NCI-H1105 treated with DMSO at 0.1 percent for 48 hours (cell line): ENCODE measurements at regions not wholly inside any gene's neighbourhood (a gene's known extent, or its start where the extent isn't known, plus 50 kb on each side); places are given as distances from the start of the nearest gene placed in this dataset.

Experiments
- DNase-seq: peaks from one replicate; lab custom pipeline; 2025; lab: John Stamatoyannopoulos, UW

DNA sequence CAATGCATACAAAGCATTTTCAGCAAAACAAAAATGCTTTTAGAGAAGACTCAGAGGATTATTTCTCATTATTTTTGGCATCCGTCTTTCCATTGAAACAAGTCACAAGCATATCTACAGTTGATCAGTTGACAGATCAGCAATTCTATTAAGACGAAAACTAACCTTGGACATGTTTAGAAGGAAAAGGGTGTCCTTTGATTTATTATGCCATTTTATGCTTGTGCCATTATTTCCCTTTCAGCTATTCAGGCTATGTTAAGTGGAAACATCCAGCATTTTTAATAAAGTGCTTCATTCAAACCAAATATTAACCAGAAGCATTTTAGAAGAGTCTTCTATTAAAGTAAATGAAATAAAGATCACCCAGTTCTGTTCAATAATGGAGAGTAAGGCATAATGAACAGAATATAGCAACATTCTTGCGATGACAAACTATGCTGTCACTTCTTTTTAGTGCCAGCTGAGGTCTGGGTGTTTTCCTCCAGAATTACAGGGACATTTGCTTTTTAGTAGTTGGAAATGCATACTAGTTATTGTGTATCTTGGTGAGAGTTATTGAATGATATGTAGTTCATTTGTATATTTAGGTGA, 481.4 kb downstream of the PLA2G4A start:
- no peak for DNase-seq

DNA sequence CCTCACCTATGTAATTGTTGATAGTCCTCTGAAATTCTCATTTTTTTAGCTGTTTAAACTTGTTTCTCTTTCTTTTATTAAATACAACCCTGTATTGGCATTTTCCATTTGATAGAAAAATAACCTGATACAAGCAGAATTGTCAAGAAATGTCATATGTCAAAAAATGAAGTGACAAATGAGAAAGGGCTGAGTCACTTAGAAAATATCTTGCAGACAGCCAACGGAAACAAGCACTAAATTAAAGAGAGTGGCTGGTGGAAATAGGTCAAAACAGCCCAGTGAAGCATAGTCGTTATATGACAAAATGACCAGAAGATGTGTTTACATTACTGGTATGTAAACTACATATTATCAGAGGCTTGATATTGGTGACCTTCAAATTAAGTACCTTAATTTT, 484.4 kb downstream of the PLA2G4A start:
- DNase-seq, result no peak

DNA sequence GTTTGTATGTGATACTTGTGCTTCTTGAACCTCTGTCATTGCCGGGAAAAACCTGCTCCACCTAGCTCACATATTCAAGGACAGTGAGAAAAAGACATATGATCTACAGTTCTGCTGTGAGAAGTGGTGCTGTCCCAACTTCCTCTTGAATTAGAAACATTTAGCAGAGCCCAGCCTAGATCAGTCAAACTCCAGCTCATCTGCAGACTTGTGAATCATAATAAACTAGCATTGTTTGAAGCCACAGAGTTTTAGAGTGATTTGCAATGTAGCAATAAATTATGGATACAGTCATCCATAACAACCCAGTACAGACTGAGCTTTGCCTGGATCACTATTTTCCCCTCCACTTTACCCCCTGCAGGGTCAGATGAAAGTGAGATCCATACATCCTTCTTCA, 497.8 kb downstream of the PLA2G4A start:
- no peak for DNase-seq

DNA sequence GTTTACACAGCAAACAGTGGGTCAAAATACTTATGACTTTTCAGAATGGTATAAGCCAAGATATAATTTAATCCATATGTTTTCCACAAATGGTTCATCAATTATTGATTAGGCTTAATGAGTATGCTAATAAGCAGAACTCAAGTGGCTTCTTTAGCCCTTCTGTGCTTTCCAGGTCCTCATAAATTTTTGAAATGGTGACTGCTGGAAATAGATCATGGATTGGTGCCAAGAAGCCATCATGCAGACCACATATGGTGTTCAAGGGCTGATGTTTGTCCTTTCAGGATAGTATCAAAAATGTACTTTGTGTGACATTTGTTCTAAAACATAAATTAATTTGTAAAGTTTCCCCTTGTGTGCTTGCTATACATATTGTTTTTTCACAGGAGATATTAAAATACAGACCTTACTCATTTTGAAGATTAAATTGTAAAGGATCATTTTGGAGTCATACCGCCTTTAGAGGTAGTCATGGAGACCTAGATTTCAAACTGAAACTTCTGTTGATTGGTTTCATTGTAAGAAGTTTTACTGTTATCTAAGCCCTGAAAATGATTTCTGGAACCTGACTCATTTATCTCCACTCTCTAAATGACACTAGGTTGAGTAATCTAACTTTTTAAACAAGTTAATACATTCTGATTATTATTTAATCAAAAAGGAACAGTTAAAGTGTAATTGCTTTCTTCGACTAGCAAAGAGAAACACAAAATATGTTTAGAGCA, 507.9 kb downstream of the PLA2G4A start:
- DNase-seq, result peak; percentile 65

DNA sequence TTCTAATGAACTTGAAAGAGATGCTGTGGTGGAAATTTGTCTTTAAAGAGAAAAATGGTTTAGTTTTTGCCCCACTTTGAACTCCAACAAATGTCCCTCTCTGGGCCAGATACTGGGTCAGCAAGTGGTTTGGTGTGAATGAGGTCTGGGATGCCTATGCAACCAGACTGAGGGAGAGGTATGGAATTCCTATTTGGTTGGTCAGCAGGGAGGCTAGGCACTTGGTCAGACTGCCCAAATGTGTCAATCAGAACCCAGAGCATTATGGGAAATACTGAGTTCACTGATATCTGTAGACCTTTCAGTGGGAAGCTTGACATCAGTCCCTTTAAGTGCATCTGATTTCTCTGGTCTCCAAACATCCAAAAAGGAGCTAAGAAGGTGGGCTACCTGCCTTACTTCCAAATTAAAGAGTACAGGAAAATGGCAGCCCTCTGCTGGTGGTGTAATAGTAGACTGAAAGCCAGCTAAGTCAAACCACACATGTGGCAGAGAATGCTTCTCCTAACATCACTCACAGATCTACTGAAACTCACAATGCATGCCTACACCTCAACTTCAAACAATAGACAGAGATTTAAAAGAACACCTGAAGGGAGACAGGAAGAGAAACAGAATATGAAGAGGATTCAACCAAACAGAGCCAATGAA, 510.1 kb downstream of the PLA2G4A start:
- DNase-seq, result no peak

DNA sequence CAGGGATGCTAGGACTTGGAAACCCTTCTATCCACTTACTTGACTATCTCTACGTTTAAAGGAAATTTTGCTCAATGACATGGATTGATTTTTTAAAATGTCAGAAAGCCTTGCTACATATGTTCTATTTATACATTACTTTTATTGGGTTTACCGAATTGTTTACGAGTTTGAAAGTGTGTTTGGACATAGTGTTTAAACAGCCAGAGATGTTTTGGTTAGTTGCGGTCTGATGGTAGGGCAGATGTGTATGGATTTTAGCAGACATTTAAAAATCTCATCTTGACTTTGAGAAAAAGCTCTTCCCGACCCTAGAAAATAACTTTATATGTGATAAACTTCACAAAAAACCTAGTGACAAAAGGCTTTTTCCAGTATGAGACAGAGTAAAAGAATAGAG, 513.7 kb downstream of the PLA2G4A start:
- DNase-seq, result no peak

DNA sequence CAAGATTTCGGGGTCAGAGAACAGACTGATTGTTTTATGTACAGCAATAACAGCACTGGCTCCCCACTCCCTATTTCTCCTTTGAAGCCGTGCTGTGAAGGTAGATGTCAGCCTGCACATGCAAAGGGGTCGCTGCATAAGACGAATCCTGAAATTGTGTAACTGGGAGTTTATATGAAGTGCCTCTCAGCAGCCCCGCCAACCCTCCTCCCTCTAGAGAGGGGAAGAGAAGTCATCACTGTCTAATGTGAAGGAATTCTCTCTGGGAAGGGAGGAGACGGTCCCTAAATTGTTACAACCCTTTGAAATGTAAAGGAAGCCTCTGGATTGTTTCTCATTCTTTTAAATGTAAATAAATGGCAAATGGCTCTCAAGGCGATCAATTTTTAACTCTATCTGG, 545.3 kb downstream of the PLA2G4A start:
- no peak for DNase-seq

DNA sequence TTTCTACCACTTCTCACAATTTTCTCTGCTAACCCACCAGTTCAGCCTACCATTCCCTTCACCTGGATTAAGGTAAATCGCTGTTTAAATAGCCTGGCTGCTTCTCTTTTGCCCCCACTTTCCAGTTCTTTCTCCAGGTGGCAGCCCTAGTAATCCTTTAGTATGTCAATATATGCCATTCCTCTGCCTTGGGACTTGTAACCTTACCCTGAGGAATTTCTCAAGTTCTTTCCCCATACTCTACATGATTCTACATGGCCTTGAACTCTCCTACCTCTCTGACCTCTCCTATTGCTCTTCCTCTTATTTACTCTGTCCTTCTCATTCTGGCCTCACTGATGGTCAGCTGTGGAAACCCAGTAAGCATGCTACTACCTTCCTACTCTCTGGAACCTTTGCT, 546.0 kb downstream of the PLA2G4A start:
- DNase-seq, result no peak

DNA sequence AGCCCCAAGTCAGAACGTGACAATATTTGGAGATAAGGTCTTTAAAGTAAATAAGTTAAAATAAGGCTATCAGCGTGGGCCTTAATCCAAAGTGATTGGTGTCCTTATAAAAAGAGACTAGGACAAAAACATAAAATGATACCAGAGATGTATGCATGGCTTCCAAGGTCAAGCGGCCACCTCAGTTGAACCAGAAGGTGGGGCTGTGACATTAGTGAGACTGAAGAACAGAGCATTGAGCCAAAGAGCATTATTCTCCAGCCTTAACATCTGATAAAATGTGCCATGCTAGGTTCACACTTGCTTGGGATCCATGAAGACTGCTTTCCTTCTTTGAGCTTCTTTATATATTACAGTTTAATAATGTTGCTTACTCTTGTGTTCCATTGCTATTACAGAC, 554.6 kb downstream of the PLA2G4A start:
- no peak for DNase-seq

DNA sequence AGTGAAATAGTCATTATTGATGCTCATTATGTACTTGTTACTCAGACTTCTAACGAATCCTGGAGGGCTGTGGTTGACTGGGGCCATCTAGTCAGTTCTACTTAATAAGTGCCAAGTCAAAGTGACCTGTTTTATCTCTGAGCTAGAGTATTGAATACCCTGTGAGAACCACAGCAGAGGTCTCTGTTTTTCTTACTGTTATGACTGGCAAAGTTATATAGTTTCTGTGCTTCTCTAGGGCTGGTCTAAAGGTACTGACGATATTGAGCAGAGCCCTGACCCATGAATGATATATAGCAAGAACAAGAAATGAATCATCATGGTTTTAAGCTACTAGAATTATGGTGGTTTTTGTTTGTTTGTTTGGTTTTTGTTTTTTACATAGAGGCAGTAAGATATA, 555.8 kb downstream of the PLA2G4A start:
- DNase-seq, result no peak

DNA sequence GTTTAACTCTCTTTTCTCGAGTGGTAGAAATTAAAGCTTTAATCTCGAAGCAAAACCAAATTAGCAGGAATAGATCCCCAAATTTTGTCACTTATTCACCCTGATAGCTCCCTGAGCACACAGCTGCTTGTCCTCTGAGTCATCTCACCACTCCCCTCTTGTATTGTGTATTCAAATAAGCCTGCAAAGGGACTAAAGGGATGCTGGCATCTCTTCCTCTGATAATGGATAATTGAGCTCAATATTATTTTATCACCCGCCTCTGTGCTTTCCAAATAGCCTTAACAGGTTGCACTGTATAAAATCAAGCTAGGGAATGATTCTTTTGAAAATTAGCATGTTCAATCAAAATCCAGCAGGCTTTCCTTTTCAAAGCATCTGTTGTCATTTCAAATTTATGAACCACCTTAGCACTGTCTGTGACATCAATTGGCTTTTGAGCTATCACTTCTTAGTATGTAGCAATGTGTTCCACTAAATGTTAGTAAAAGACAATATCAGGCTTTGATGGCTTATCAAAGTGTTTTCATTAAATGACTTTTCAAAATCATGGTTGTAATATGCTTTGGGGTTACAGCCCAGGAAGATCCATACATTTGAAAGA, 561.6 kb downstream of the PLA2G4A start:
- no peak for DNase-seq

DNA sequence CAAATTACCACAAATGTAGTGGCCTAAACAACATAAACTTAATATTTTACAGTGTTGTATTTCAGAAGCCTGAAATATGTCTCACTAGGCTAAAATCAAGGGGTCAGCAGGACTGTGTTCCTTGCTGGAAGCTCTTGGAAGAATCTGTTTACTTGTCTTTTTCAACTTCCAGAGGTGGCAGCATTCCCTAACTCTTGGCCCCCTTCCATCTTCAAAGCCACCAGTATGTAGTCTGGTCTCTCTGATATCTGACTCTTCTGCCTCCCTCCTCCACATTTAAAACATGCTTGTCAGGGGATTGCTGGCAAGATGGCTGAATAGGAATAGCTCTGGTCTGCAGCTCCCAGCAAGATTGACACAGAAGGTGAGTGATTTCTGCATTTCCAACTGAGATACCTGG, 567.5 kb downstream of the PLA2G4A start:
- DNase-seq, result no peak

DNA sequence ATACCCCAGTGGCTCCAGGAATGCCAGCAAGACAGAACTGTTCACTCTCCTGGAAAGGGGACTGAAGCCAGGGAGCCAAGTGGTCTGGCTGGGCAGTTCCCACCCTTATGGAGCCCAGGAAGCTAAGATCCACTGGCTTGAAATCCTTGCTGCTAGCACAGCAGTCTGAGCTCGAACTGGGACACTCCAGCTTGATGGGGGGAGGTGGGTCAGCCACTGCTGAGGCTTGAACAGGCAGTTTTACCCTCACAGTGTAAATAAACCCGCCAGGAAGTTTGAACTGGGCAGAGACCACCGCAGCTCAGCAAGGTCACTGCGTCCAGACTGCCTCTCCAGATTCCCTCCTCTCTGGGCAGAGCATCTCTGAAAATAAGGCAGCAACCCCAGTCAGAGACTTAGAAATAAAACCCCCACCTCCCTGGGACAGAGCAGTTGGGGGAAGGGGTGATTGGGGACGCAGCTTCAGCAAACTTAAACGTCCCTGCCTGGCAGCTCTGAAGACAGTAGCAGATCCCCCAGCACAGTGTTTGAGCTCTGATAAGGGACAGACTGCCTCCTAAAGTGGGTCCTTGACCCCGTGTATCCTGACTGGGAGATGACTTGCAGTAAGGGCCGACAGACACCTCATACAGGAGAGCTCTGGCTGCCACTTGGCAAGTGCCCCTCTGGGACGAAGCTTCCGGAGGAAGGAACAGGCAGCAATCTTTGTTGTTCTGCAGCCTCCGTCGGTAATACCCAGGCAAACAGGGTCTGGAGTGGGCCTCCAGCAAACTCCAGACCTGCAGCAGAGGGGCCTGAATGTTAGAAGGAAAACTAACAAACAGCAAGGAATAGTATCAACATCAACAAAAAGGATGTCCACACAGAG, 568.4 kb downstream of the PLA2G4A start:
- no peak for DNase-seq

DNA sequence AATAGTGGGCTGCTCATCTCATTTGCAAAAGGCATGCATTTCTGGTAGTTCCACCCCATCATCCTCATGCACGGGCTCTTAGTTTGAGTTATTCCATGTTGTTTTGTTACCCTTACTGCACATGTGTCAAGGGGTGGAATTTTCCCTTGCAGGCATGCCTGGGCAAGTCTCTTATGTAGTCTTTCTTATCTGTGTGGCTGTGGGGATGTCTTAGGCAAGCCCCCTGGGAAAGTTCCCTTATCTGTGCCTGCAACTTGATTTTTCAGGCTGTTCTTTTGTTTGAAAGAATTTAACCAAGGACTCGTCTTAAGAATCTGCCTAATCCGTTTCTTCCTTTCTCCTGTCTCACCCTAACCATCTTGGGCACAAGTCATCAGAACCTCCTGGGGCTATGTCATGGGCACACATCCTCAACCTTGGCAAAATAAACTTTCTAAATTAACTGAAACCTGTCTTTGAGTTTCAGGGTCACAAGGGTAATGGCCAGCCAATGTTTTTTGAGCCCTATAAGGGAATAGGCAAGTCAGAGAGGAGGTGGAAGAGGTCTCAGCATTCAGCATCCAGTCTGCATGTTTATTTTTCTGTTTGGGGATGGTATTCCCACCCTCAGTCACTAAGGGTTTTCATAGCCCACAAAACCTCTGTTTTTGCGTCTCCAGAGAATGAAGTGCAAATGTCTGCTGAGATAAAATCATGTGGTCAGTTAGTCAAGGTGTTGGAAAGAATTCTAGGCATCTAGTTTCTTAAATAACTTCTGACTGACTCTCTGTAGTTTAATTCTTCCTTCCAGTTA, 579.7 kb downstream of the PLA2G4A start:
- no peak for DNase-seq

DNA sequence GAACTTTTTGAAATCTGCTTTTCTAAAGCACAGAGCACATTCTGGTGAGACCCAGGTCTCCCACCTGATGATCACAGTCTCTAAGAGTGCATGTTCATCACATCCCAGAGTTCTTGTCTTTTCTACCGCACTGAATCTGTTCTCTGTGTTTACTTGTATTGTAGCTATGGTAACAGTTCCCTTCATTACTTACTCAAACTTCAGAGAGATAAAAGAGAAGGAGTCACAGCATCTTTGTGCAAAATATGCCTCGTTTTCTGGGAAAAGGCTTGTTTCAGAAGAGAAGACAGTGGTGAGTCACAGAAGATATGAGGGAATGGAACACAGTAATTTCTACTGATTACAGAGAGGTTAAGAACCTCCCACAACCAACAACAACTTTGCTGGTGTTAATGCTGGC, 580.6 kb downstream of the PLA2G4A start:
- DNase-seq, result no peak

DNA sequence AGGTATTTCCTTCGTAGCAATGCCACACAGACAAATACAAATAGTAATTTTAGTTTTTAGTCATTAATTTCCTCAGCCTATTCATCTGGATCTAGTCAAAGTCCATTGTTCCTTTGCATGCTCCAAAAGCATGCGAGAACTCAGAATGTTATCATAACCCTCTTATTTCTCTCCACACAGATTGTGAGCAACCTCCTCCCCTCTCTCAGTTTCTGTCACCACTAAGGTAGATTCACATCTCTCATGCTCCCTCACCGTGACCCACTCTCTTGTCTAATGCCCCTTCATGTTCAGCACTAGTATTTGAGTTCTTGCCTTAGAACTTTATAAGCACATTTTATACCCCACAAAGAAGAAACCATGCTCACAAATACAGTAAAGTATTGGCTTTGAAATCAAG, 582.4 kb downstream of the PLA2G4A start:
- DNase-seq, result no peak

DNA sequence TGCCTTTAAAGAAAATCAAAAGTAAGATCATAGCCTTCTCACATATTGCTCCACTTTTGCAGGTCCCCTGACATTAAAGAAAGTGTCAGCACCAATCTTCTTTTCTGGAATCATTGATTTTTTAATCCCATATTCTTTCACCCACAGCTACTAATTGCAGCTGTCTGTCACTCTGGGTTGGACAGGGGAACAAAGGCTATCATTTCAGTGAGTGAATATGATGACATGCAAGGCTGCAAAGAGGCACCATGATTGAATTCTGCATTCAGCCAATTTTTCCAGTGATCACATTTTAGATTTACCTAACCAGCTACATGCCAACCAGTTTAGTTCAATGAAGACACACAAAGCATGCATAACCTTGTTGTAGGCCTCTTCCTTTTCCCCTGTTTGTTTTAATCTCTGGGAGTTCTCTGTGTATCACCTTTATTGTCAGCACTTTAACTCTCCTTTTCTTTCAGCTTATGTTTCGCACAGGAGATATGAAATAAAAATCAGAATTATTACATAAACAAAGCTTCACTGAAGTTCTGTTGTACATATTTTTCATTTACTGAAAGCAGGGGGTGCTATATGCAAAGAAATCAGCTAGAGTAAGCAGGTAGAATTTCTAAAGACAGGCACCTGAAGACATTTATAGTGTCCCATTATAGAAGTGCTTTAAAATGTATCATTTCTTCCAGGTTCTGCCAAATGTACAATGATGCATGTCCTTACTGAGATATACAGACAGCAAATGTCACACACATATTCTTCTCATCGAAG, 584.8 kb downstream of the PLA2G4A start:
- peak; percentile 46 for DNase-seq

DNA sequence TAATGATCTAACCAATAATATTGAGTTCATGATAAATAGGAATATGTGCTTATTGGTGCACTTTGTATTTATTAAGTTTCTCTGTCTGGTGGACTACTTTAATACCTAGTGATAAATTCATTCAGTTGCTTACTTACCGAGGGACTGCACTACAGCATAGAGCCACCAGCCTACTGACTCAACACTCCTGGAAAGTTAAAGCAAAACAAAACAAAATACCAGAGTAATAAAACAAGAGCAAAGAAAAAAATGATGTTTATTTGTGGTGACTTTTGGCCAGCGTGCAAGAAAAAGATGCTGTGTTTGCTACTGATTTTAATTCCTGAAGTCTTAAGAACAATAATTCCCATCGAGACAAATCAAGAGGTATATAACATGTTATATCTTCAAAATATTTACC, 586.3 kb downstream of the PLA2G4A start:
- no peak for DNase-seq

DNA sequence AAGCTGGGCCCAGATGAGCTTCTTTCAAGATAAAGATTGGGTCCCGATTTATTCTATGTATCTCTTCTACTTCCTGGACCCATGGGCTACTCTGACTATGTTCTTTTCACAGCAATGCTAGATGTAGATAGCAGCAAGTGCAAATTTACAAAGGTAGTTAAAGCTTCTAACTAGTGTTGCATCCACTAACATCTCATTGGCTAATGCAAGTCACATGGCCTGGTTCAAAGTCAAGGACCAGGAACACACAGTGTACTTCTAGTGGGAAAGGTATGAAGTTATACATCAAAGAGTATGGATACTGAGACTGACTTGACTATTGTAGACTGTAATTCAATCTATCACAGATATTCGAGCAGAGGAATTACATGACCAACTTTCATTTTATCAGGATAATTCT, 588.8 kb downstream of the PLA2G4A start:
- no peak for DNase-seq

DNA sequence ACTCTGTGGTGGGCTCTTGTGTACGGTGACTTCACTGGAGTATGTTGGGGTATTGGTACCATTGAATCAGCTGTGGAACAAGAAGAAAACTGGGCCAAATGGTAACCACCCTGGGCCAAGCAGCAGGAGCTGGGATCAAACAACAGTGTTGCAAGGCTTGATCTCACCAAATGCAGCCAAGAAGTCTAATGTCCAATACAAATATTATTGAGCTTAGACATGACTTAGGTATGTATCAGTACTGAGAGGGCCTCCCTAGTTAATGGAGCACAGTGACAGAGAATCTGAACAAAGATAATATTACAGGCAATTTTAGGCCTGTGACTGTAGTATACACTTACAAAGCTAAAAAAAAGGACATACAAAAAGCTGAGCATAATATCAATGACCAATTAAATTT, 604.8 kb downstream of the PLA2G4A start:
- no peak for DNase-seq

DNA sequence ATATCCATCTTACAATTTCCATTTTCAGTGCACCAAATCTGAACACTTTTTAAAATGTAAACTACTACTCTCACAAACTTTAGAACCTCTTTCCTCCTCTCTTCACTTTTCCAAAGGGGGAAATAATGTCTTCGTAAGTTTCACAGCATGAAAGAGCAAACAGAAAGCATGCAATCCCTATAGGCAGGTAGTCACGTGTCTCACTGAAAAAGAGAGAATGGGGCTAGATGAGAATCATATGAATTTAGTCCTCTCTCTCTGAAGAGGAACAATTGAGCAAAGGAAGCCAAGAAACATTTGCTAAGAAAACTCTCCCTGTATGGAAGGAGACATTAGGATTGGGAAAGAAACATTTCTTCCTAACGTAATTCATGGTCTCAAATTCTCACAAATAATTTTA, 613.9 kb downstream of the PLA2G4A start:
- DNase-seq, result no peak
